ENCODE measurements at regions not wholly inside any gene's neighbourhood (a gene's known extent, or its start where the extent isn't known, plus 50 kb on each side); places are given as distances from the start of the nearest gene placed in this dataset.

DNA sequence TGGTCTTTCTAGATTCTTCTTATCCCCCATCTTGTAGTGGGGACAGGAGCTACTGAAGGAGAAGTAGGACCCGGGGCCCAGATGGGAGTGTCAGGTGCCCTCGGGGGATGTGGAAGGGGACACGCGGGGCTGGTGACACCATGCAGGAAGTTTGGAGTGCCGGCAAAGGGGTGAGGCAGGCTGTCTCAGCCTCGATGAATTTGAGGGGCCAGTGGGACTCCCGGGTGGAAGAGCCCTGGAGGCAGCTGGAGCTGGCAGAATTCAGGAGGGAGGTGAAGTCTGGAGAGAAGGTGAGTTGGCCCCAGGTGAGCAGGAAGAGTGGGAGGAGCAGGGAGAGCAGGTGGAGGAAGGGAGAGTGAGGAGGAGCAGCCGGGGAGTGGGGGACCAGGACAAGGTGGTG, 101.7 kb downstream of the CPZ start:
- ChIA-PET POLR2A (ENCODE audit: low non-redundant PET) (no interaction called here), CTCF (interaction anchor here (0.6 to 0.7 kb wide), 2 partner anchors 161 to 223 kb away, joined by 3 read pairs; no protein-coding TSS in a partner anchor)
- no peak for DNase-seq (ENCODE audit: low spot score)
- TF ChIP-seq, protein P1, sequence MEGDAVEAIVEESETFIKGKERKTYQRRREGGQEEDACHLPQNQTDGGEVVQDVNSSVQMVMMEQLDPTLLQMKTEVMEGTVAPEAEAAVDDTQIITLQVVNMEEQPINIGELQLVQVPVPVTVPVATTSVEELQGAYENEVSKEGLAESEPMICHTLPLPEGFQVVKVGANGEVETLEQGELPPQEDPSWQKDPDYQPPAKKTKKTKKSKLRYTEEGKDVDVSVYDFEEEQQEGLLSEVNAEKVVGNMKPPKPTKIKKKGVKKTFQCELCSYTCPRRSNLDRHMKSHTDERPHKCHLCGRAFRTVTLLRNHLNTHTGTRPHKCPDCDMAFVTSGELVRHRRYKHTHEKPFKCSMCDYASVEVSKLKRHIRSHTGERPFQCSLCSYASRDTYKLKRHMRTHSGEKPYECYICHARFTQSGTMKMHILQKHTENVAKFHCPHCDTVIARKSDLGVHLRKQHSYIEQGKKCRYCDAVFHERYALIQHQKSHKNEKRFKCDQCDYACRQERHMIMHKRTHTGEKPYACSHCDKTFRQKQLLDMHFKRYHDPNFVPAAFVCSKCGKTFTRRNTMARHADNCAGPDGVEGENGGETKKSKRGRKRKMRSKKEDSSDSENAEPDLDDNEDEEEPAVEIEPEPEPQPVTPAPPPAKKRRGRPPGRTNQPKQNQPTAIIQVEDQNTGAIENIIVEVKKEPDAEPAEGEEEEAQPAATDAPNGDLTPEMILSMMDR (conservative IDR thresholded peaks at IDR 0.05; ENCODE audit: low read depth): no peak
- no peak overlapping the region for H3K27ac ChIP-seq

DNA sequence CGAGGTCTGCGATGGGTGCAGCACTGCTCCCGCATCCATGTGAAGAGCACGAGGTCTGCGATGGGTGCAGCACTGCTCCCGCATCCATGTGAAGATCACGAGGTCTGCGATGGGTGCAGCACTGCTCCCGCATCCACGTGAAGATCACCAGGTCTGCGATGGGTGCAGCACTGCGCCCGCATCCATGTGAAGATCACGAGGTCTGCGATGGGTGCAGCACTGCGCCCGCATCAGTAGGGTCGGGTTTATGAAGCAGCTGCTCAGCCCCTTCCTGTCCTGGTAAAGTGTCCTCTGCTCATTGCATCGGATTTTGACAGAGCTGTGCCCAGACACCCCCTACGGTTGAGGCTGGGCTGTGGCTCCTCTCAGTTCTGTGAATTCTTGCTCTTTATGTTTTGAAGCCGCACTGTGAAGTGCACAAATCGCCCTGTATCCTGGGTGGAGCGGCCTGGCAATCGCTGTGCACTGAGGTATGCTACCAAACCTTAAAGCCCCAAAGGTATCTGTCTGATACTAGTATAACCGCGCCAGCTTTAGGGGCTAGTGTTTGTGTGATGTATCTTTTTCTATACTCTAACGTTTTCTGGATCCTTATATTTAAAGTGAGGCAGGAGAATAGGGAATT, 98.7 kb downstream of the CPZ start:
- ChIA-PET POLR2A (ENCODE audit: low non-redundant PET) (no interaction called here), CTCF (no interaction called here)
- TF ChIP-seq, protein P1 (conservative IDR thresholded peaks at IDR 0.05; ENCODE audit: low read depth): no peak

DNA sequence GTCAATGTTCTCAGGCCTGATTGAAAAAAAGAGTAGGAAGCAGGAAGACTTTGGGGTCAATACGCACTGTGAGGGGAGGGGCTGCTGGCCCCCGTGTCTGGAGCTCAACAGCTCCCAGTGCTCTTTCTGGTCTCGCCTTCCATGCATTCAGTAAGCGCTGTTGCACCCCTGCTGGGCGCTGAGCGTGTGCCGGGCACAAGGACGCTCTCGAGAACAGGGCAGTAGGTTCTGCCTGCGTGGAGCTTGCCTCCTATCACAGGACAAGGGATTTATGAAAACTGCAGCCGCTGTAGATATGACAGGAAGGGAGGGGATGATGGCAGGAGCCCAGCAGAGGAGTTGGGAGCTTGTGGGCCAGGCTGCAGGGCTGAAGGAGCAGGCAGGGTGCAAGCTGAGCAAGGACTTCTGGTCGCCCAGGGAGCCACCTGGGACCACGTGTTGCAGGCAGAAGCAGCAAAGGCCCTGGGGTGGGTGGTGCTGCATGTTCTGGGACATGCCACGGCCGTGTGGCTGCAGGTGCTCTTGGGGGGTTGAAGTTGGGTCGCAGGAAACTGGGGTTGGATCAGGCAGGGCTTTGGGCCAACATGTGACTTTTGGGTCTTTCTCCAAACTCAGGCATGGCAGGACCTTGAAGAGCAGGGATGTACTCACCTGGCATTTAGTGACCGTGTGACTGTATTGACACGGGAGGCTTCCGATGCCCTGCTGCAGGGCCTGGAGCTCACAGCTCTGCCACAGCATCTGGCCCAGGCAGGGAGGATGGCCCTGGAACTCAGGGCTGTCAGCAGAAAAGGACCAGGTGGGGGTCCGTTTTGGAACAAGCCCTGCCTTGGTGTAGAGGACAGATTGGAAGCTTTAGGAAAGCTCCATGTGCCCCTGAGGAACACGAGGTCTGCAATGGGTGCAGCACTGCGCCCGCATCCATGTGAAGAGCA, 97.9 kb downstream of the CPZ start:
- DNase-seq (ENCODE audit: low spot score): no peak
- no peak overlapping the region for H3K27ac ChIP-seq
- ChIA-PET POLR2A (ENCODE audit: low non-redundant PET) (no interaction called here), CTCF (interaction anchor here (0.7 kb wide), 1 partner anchor 1349 kb away, joined by 3 read pairs; no protein-coding TSS in a partner anchor)
- TF ChIP-seq, protein P1 (conservative IDR thresholded peaks at IDR 0.05; ENCODE audit: low read depth): no peak

More for the DNA sequence above, 98.7 kb downstream of the CPZ start:
- DNase-seq (ENCODE audit: low spot score): no peak
- H3K27ac ChIP-seq: no peak overlapping the region

DNA sequence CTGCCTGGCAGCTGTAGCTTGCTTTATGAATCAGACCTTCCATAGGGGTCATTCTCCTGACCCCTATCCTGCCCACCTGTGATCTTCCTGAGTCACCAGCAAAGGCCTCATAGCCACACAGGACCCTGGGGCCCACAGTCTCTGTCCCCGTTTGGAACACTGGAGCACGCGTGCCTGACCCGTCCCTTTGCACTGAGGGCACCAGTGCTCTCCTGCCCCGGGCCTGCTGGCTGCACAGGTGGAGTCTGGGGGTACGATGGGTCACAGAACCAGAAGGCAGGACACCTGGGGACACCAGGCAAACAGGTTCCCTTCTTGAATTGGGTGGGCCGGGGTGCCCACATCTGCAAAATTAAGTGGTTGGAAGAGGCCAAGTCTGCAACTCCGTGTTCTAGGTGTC, 97.2 kb downstream of the CPZ start:
- DNase-seq (ENCODE audit: low spot score): no peak
- ChIA-PET CTCF (interaction anchor here (0.7 kb wide), 1 partner anchor 1350 kb away, joined by 3 read pairs; no protein-coding TSS in a partner anchor), POLR2A (ENCODE audit: low non-redundant PET) (no interaction called here)
- H3K27ac ChIP-seq: no peak overlapping the region
- TF ChIP-seq, protein P1 (conservative IDR thresholded peaks at IDR 0.05; ENCODE audit: low read depth): no peak

DNA sequence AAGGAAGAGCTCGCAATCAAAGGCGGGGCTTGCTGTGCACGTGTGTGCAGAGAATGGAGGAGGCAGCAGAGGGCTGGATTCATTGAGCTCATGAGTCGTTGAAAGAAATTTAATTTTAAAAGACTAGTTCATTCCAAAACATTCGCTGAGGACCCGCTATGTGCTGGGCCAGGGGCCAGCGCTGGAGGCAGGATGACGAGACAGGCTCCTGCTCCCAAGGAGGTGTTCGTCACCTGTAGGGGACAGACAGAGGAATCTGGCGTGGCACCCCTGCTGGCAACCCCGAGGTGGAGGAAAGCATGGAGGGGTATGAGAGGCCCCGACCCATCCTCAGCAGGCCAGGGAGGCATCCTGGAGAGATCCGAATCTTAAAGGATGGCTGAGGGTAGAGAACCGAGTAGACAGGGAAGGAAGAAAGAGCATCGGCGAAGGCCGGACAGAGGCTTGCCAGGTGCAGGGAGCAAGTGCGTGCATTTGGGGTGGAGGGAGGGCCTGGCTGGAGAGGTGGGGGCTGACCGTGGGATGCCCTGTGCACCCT, 96.4 kb downstream of the CPZ start:
- H3K27ac ChIP-seq: no peak overlapping the region
- TF ChIP-seq, protein P1 (conservative IDR thresholded peaks at IDR 0.05; ENCODE audit: low read depth): no peak
- ChIA-PET CTCF (interaction anchor here (1.1 kb wide), 1 partner anchor 229 kb away, joined by 8 read pairs; no protein-coding TSS in a partner anchor), POLR2A (ENCODE audit: low non-redundant PET) (no interaction called here)
- DNase-seq (ENCODE audit: low spot score): no peak

All from RWPE1 (cell line).